ENCODE measurements at regions not wholly inside any gene's neighbourhood (a gene's known extent, or its start where the extent isn't known, plus 50 kb on each side); places are given as distances from the start of the nearest gene placed in this dataset.

DNA sequence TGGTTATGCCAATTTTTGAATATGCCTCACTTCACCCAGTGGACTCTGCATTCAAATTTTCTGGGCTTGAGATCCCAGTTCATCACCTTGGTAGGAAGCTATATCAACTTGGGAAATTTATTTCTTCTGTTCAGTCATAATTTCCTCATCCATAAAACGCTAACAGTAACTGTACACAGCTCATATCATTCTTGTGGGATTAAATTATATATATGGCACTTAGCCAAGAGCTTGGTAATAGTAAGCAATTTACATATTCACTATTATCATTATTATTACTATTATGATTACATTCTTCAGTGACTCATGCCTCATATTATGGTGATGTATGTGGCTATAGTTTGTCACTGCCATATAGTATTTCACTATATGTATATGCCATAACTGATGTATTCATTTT is 177.6 kb downstream of the CPE start:
- TF ChIP-seq TAF1 (IDR thresholded peaks at IDR 0.05; ENCODE audit: borderline replicate concordance, insufficient read depth, low read length) (no peak), FOXP2 (optimal IDR thresholded peaks at IDR 0.05; ENCODE audit: borderline replicate concordance, extremely low read depth, extremely low read length, insufficient read depth) (no peak), POLR2AphosphoS5 (IDR thresholded peaks at IDR 0.05; ENCODE audit: low read depth, low read length) (no peak)

Data from PFSK-1 (cell line).